ENCODE measurements at regions not wholly inside any gene's neighbourhood (a gene's known extent, or its start where the extent isn't known, plus 50 kb on each side); places are given as distances from the start of the nearest gene placed in this dataset.

GRCh38 chr3:177740254-177740653, 543.0 kb upstream of the TBL1XR1 start:
- TF ChIP-seq, protein P1, sequence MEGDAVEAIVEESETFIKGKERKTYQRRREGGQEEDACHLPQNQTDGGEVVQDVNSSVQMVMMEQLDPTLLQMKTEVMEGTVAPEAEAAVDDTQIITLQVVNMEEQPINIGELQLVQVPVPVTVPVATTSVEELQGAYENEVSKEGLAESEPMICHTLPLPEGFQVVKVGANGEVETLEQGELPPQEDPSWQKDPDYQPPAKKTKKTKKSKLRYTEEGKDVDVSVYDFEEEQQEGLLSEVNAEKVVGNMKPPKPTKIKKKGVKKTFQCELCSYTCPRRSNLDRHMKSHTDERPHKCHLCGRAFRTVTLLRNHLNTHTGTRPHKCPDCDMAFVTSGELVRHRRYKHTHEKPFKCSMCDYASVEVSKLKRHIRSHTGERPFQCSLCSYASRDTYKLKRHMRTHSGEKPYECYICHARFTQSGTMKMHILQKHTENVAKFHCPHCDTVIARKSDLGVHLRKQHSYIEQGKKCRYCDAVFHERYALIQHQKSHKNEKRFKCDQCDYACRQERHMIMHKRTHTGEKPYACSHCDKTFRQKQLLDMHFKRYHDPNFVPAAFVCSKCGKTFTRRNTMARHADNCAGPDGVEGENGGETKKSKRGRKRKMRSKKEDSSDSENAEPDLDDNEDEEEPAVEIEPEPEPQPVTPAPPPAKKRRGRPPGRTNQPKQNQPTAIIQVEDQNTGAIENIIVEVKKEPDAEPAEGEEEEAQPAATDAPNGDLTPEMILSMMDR (conservative IDR thresholded peaks at IDR 0.05; ENCODE audit: low read length), result no peak
- H3K4me3 ChIP-seq (ENCODE audit: low read length), result no peak overlapping the region
- DNase-seq (ENCODE audit: low read depth), result no peak

GRCh38 chr3:177742273-177742672, 545.0 kb upstream of the TBL1XR1 start:
- no peak overlapping the region for H3K4me3 ChIP-seq (ENCODE audit: low read length)
- DNase-seq (ENCODE audit: low read depth), result no peak

GRCh38 chr3:177743173-177743890, 546.0 kb upstream of the TBL1XR1 start:
- no peak overlapping the region for H3K4me3 ChIP-seq (ENCODE audit: low read length)
- TF ChIP-seq, protein P1 (conservative IDR thresholded peaks at IDR 0.05; ENCODE audit: low read length), result no peak
- no peak for DNase-seq (ENCODE audit: low read depth)

More at GRCh38 chr3:177742273-177742672, 545.0 kb upstream of the TBL1XR1 start:
- TF ChIP-seq, protein P1 (conservative IDR thresholded peaks at IDR 0.05; ENCODE audit: low read length), result no peak

- TF ChIP-seq, protein P1 (conservative IDR thresholded peaks at IDR 0.05; ENCODE audit: low read length), result no peak
- no peak for DNase-seq (ENCODE audit: low read depth)
- H3K4me3 ChIP-seq (ENCODE audit: low read length), result no peak overlapping the region
Measured at GRCh38 chr3:177744873-177745606, 547.8 kb upstream of the TBL1XR1 start.

GRCh38 chr3:177745607-177746005, 548.3 kb upstream of the TBL1XR1 start:
- no peak for DNase-seq (ENCODE audit: low read depth)
- TF ChIP-seq, protein P1 (conservative IDR thresholded peaks at IDR 0.05; ENCODE audit: low read length), result no peak
- no peak overlapping the region for H3K4me3 ChIP-seq (ENCODE audit: low read length)

DNA sequence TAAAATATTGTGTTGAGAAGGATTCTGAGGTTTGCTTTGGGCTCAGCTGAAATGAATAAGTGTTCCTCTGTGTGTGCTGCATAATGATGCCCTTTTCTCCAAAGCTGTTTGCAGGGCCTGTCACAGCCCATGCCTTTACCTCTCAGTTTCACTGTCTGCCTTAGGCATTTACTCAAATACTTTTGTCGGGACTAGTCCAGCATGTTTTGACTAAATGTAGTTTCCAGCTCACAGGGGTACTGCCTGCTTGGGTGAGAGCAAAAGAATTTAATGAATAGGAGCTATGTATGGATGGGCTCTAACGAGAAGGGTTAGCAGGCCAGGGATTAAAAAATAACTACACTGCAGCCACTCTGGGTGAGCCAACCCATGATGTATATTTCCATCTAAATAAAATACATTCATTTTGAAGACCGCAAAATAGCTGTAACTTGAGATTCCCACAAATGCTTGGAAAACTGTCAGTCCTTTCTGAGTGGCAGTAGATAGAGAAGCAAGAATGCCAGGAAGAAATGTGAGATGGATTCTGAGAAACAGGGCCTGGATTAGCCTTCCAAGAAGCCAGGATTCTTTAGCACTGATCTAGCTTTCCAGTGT, 549.2 kb upstream of the TBL1XR1 start:
- H3K4me3 ChIP-seq (ENCODE audit: low read length), result no peak overlapping the region
- no peak for DNase-seq (ENCODE audit: low read depth)
- TF ChIP-seq, protein P1 (conservative IDR thresholded peaks at IDR 0.05; ENCODE audit: low read length), result no peak

All from AG10803 (cell line).